IMR-90 (cell line): ENCODE measurements at regions not wholly inside any gene's neighbourhood (a gene's known extent, or its start where the extent isn't known, plus 50 kb on each side); places are given as distances from the start of the nearest gene placed in this dataset.
"Not testable (repeated sequence)": the region's sequence is repeated elsewhere in the genome, so short reads cannot be mapped to it uniquely, and the experiment has no call there.

ENCODE experiments used
- ATAC-seq: fragments of 200-7000 bp; cut with Tn5 transposase; 2 replicates; pipeline ENCODE4 v1.9.1; 2020; ENCODE audit warnings: low read depth, mild to moderate bottlenecking, moderate library complexity
- BruUV-seq: library from RNA; stranded (reverse); fragments of 400-500 nt; replicated peaks from 2 replicates; lab custom pipeline; 2021; lab: Mats Ljungman, UMichigan
- CTCF ChIA-PET: fragments of 300-600 bp; formaldehyde crosslinking; extraction: SDS; loops from one replicate; lab custom pipeline; 2021; ENCODE audit warnings: antibody characterized with exemption; lab: Yijun Ruan, JAX
- POLR2A ChIA-PET: fragments of 300-600 bp; sonication (Branson Sonifier 250); formaldehyde crosslinking; loops from one replicate; lab custom pipeline; 2022; ENCODE audit warnings: antibody characterized with exemption; ENCODE audit not compliant: unreplicated experiment; lab: Charles Lee
- DNase-seq: peaks from one replicate; pipeline ENCODE4 v3.0.0; 2013
- H2AFZ ChIP-seq: replicated peaks from 2 replicates; pipeline ENCODE3; 2013; ENCODE audit warnings: low read length, mild to moderate bottlenecking; ENCODE audit not compliant: poor library complexity
- H2AK5ac ChIP-seq: 2 replicates; pipeline ENCODE4 v1.6.1; 2013; ENCODE audit warnings: low read depth, low read length, inconsistent platforms
- H2AK9ac ChIP-seq: replicated peaks from 2 replicates; pipeline ENCODE3; 2013; ENCODE audit warnings: mild to moderate bottlenecking, low read depth, low read length, moderate library complexity; ENCODE audit not compliant: poor library complexity
- H2BK120ac ChIP-seq: 2 replicates; pipeline ENCODE4 v1.6.1; 2013; ENCODE audit warnings: low read depth, low read length, inconsistent platforms
- H2BK15ac ChIP-seq: 3 replicates; pipeline ENCODE4 v1.6.1; 2013; ENCODE audit warnings: low read depth, low read length, inconsistent platforms
- H2BK20ac ChIP-seq: 2 replicates; pipeline ENCODE4 v1.6.1; 2013; ENCODE audit warnings: low read depth, mild to moderate bottlenecking, inconsistent platforms, low read length, moderate library complexity
- H2BK5ac ChIP-seq: 2 replicates; pipeline ENCODE4 v1.6.1; 2013; ENCODE audit warnings: mild to moderate bottlenecking, low read depth, low read length, inconsistent platforms; ENCODE audit not compliant: poor library complexity, severe bottlenecking
- H3K14ac ChIP-seq: replicated peaks from 2 replicates; pipeline ENCODE4 v1.6.1; 2013; ENCODE audit warnings: low read depth, low read length, inconsistent platforms
- H3K18ac ChIP-seq: 2 replicates; pipeline ENCODE4 v1.6.1; 2013; ENCODE audit warnings: low read depth, low read length, control low read depth
- H3K23ac ChIP-seq: 2 replicates; pipeline ENCODE4 v1.6.1; 2013; ENCODE audit warnings: low read depth, low read length, inconsistent platforms
- H3K27ac ChIP-seq: 2 replicates; pipeline ENCODE4 v1.5.1; 2013; ENCODE audit warnings: mild to moderate bottlenecking, control low read depth, low read length; ENCODE audit not compliant: insufficient read depth
- H3K27me3 ChIP-seq: 2 replicates; pipeline ENCODE4 v1.6.1; 2013; ENCODE audit warnings: low read length; ENCODE audit not compliant: control insufficient read depth, insufficient read depth
- H3K36me3 ChIP-seq: 2 replicates; pipeline ENCODE4 v1.6.1; 2013; ENCODE audit warnings: low read length, mixed read lengths; ENCODE audit not compliant: control insufficient read depth, insufficient read depth
- H3K4ac ChIP-seq: 2 replicates; pipeline ENCODE4 v1.6.1; 2013; ENCODE audit warnings: low read depth, low read length, inconsistent platforms
- H3K4me1 ChIP-seq: 2 replicates; pipeline ENCODE4 v1.6.1; 2013; ENCODE audit warnings: low read length, mixed read lengths; ENCODE audit not compliant: control insufficient read depth, insufficient read depth
- H3K4me2 ChIP-seq: 2 replicates; pipeline ENCODE4 v1.6.1; 2013; ENCODE audit warnings: low read depth, mild to moderate bottlenecking, control low read depth, low read length, moderate library complexity
- H3K4me3 ChIP-seq: 2 replicates; pipeline ENCODE4 v1.5.1; 2013; ENCODE audit warnings: low read depth, mild to moderate bottlenecking, control low read depth, low read length, moderate library complexity; ENCODE audit not compliant: insufficient read depth
- H3K56ac ChIP-seq: 2 replicates; pipeline ENCODE4 v1.6.1; 2013; ENCODE audit warnings: low read length, inconsistent platforms; ENCODE audit not compliant: insufficient read depth; ENCODE audit errors: extremely low read depth
- H3K79me1 ChIP-seq, 2 experiments: 2 replicates each; pipeline ENCODE4 v1.6.1; 2013; ENCODE audit warnings: low read length in 2 of 2, inconsistent platforms in 1 of 2, low read depth in 1 of 2
- H3K9ac ChIP-seq: 2 replicates; pipeline ENCODE4 v1.6.1; 2013; ENCODE audit warnings: low read depth, low read length, control low read depth
- H3K9me1 ChIP-seq: 2 replicates; pipeline ENCODE4 v1.6.1; 2013; ENCODE audit warnings: low read length, inconsistent platforms; ENCODE audit not compliant: insufficient read depth
- H3K9me3 ChIP-seq: 2 replicates; pipeline ENCODE4 v1.6.1; 2013; ENCODE audit warnings: low read length; ENCODE audit not compliant: control insufficient read depth, insufficient read depth
- H4K20me1 ChIP-seq: 2 replicates; pipeline ENCODE4 v1.6.1; 2013; ENCODE audit warnings: low read length, inconsistent platforms; ENCODE audit not compliant: insufficient read depth
- H4K5ac ChIP-seq: 2 replicates; pipeline ENCODE4 v1.6.1; 2013; ENCODE audit warnings: mild to moderate bottlenecking, low read depth, low read length, control low read depth
- H4K8ac ChIP-seq, 2 experiments: 2 replicates each; pipeline ENCODE4 v1.6.1; 2013; ENCODE audit warnings: low read depth in 2 of 2, low read length in 2 of 2, control low read depth in 1 of 2, inconsistent platforms in 1 of 2
- H4K91ac ChIP-seq: 2 replicates; pipeline ENCODE4 v1.6.1; 2013; ENCODE audit warnings: low read depth, low read length, inconsistent platforms; ENCODE audit not compliant: insufficient read depth
- WGBS, 2 experiments: methylation state at CpG; one replicate each; pipeline versions ENCODE4 v1.1.5 to v1.1.7; 2013; ENCODE audit warnings: missing lambda C conversion rate in 2 of 2; ENCODE audit not compliant: insufficient read length in 1 of 2; ENCODE audit errors: extremely low coverage in 2 of 2; 5-methylcytosine and 5-hydroxymethylcytosine counted together
- dilution Hi-C: fragments of 300-500 bp; cut with HindIII; formaldehyde crosslinking; loops from one replicate; pipeline ENCODE4 v1.14.3; 2018; ENCODE audit warnings: low sequenced_read_pairs; ENCODE audit not compliant: unreplicated experiment
- in situ Hi-C: fragments of 300-500 bp; cut with MboI; formaldehyde crosslinking; loops from 3 replicates; pipeline ENCODE4 v1.14.3; 2019; ENCODE audit warnings: low sequenced_read_pairs, inconsistent platforms, mixed read lengths
- intact Hi-C: fragments of 100-400 bp; cut with micrococcal nuclease; formaldehyde crosslinking; loops from 2 replicates; pipeline ENCODE4 v1.10.0; 2022

DNA sequence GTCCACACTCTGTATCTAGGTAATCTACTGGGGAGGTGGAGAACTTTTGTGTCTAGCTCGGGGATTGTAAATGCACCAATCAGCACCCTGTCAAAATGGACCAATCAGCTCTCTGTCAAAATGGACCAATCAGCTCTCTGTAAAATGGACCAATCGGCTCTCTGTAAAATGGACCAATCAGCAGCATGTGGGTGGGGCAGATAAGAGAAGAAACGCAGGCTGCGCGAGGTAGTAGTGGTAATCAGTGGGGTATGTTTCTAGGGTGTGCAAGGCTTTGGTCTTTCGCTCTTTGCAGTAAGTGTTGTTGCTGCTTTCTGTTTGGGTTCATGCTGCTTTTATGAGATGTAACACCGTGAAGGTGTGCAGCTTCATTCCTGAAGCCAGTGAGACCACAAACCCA, 98.0 kb upstream of the IGF1R start:
- DNase-seq: not testable (repeated sequence)

More for the DNA sequence above, 98.0 kb upstream of the IGF1R start:
- 71% methylated on average over 1 of the region's 7 CpGs; no CpG with 5 or more reads in 1 of the 2 experiments for WGBS, 2 experiments
- ATAC-seq, H3K14ac ChIP-seq, CTCF ChIA-PET, H3K9me3 ChIP-seq, in situ Hi-C loops, H3K18ac ChIP-seq, H3K4ac ChIP-seq, H3K4me2 ChIP-seq, H3K9me1 ChIP-seq, POLR2A ChIA-PET, H3K9ac ChIP-seq, H3K27ac ChIP-seq, H3K27me3 ChIP-seq, H3K4me1 ChIP-seq, H4K5ac ChIP-seq, H4K8ac ChIP-seq, H4K20me1 ChIP-seq, H2BK5ac ChIP-seq, H2BK20ac ChIP-seq, H3K79me1 ChIP-seq, H2BK15ac ChIP-seq, H2AK9ac ChIP-seq, H2AFZ ChIP-seq, H2BK120ac ChIP-seq, dilution Hi-C loops, H3K36me3 ChIP-seq, H2AK5ac ChIP-seq, H3K56ac ChIP-seq, H3K4me3 ChIP-seq, intact Hi-C loops, H3K23ac ChIP-seq, H4K91ac ChIP-seq, BruUV-seq: not testable (repeated sequence)
